B cell (primary cell): ENCODE measurements at regions not wholly inside any gene's neighbourhood (a gene's known extent, or its start where the extent isn't known, plus 50 kb on each side); places are given as distances from the start of the nearest gene placed in this dataset.

Source experiments
- EZH2 ChIP-seq: IDR thresholded peaks from 2 replicates; pipeline ENCODE4 v1.6.1; 2012; ENCODE audit warnings: borderline replicate concordance, low read depth, mild to moderate bottlenecking, moderate library complexity, low read length; ENCODE audit not compliant: insufficient read depth, poor library complexity, severe bottlenecking
- TF ChIP-seq, protein P1 (sequence below): fragments of 200-600 bp; IDR thresholded peaks from one replicate; pipeline ENCODE4 v1.8.0; 2022; ENCODE audit warnings: antibody characterized with exemption, mild to moderate bottlenecking

DNA sequence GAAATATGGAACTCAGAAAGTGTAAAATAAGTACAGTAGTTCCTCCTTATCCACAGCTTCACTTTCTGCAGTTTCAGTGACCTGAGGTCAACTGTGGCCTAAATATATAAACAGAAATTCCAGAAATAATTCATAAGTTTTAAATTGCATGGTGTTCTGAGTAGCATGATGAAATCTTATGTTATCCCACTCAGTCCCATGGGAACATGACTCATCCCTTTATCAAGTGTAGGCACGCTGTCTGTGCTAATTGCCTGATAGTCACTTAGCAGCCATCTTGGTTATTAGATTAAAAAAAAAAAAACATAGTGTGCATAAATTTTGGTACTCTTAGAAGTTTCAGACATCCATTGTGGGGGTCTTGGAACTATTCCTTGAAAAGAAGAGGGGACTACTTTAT lies 983.4 kb upstream of the ADGRL3 start:
- TF ChIP-seq, protein P1, sequence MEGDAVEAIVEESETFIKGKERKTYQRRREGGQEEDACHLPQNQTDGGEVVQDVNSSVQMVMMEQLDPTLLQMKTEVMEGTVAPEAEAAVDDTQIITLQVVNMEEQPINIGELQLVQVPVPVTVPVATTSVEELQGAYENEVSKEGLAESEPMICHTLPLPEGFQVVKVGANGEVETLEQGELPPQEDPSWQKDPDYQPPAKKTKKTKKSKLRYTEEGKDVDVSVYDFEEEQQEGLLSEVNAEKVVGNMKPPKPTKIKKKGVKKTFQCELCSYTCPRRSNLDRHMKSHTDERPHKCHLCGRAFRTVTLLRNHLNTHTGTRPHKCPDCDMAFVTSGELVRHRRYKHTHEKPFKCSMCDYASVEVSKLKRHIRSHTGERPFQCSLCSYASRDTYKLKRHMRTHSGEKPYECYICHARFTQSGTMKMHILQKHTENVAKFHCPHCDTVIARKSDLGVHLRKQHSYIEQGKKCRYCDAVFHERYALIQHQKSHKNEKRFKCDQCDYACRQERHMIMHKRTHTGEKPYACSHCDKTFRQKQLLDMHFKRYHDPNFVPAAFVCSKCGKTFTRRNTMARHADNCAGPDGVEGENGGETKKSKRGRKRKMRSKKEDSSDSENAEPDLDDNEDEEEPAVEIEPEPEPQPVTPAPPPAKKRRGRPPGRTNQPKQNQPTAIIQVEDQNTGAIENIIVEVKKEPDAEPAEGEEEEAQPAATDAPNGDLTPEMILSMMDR: no peak
- TF ChIP-seq EZH2: no peak
